Fibroblast of skin of back (primary cell): ENCODE measurements at regions not wholly inside any gene's neighbourhood (a gene's known extent, or its start where the extent isn't known, plus 50 kb on each side); places are given as distances from the start of the nearest gene placed in this dataset.
"Not testable (repeated sequence)": the region's sequence is repeated elsewhere in the genome, so short reads cannot be mapped to it uniquely, and the experiment has no call there.

Experiments
- DNase-seq: peaks from one replicate; pipeline ENCODE4 v3.0.0-alpha.2; 2013

DNA sequence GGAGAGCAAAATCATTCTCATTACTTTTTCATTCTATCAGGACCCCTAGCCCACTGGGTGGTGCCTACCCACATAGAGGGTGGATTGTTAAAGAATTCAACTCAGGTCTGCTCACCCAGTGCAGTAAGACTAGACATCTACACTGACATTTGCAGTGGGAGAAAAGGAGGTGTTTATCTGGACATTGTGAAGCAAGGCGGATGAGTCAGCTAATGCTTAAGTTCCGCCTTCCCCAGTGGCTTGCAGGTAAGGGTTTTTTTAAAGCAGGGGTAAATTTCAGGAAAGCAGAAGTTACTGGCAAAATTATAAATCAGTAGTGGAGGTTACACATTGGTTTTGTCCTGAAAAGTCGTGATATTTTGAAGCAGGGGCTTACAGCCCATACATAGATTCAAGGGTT, 359.2 kb upstream of the NPAP1 start:
- not testable (repeated sequence) for DNase-seq

DNA sequence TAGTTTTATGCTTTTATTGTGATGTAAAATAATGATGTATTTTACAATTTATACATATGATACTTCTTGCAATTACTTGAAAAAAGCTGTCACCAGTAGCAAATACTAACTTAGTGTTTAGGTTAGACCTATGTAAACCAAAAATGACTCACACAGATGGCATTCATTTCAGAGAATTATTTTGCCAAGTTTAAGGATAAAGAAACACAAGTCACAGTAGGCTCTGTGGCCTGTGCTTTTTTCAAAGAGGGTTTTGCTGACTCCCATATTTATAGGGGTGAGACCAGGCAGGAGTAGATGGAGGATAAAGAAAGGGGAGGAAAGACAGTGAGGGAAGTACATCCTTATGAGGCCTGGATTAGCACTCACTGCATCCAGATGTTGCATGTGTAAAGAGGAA, 356.6 kb upstream of the NPAP1 start:
- DNase-seq = peak; percentile 17

- not testable (repeated sequence) for DNase-seq
Observed at GRCh38 chr15:24324096-24324495, 351.5 kb upstream of the NPAP1 start.

GRCh38 chr15:24326513-24326912, 349.1 kb upstream of the NPAP1 start:
- peak; percentile 55 for DNase-seq

- not testable (repeated sequence) for DNase-seq
Observed at GRCh38 chr15:24331964-24332363, 343.6 kb upstream of the NPAP1 start.

- DNase-seq = not testable (repeated sequence)
Observed at GRCh38 chr15:24341876-24342275, 333.7 kb upstream of the NPAP1 start.

GRCh38 chr15:24352777-24353176, 322.8 kb upstream of the NPAP1 start:
- not testable (repeated sequence) for DNase-seq

- not testable (repeated sequence) for DNase-seq
Observed at GRCh38 chr15:24381103-24381502, 294.5 kb upstream of the NPAP1 start.

DNA sequence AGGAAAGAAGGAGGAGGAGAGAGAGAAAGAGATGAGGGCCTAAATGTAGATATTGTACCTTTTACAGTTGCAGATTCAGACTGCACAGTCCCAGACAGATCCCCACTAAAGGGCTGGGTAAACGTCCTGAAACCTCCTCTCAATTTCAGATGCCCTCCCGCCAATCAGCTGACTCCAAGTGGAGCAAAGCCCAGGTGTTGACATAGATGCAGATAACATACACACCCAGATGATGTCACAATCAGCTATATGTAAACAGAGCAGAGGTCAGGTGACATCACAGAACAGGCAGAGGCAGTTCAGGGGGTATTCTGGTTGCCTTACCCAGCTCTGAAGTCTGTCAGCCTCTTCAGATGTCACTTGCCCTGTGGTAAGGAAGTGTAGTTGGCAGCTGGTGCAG, 290.3 kb upstream of the NPAP1 start:
- not testable (repeated sequence) for DNase-seq

- no peak for DNase-seq
Observed at GRCh38 chr15:24394303-24394702, 281.3 kb upstream of the NPAP1 start.

DNA sequence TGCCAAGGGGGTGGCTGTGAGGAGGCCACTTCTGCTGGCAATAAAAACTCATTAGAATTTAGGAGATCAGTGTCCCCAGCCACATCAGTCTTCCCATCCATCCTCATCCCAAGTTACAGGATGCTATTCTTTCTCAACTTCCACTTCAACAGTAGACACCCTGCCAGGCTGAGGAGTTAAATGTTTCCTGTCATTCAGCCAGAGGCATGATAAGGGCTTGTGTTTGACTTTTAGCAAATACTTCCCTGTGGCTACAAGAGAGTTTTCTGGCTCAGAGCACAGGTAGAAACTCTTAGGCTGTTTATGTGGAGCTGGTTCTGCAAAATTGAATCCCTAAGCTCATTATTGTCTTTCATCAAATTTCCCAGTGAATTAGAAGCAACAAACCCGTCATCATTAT, 262.9 kb upstream of the NPAP1 start:
- not testable (repeated sequence) for DNase-seq

- not testable (repeated sequence) for DNase-seq
Observed at GRCh38 chr15:24426286-24427054, 249.1 kb upstream of the NPAP1 start.

- DNase-seq = not testable (repeated sequence)
Observed at GRCh38 chr15:24427055-24427400, 248.5 kb upstream of the NPAP1 start.

DNA sequence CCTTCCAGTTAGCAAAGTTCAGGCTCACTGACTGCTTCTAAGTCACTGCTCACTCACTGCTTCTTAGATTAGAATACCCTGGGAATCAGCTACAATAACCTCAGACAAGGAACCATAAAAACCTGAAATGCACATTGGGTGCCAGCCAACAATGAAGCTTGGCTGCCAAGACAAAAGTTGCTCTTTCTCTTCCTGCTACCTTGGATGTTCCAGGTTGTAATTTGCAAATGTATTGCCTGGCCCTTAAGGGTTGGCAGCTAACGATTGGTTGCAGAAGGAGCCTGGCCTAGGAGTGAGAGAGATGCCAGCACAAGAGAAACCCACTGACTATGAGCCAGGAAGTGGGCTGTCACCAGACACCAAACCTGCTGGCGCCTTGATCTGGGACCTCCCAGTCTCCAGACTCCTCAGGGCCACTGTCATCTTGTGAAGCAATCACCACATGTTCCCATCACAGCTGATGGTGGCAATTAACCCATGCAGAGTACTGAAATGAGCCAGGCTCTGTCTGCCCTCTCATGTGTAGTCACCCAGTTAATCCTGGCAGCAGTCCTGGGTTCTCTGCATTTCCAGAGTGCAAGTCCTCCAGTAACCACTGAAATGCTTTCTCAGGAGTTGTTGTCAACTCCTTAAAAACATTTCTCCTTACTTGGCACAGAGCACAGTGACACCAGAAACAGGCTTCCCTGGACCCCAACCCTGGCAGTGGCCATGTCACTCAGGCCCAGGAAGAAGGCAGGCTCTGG, 240.3 kb upstream of the NPAP1 start:
- not testable (repeated sequence) for DNase-seq

DNA sequence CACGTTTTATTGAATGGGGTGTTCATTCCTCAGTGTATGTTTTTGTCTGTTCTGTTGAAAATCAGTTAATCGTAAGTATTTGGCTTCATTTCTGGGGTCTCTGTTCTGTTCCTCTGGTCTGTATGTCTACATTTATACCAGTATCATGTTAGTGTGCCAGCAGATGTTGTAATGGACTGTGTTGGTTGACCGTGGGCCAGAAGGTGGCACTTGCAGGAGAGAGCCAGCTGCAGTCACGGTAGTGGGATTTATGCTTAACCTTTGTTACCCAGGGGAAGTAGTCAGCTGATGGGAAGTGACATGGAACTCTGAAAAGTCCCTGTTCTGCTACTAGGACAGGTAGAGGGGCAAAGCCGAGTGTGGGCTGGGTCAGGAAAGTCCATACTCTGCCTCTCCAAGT, 238.3 kb upstream of the NPAP1 start:
- not testable (repeated sequence) for DNase-seq

DNA sequence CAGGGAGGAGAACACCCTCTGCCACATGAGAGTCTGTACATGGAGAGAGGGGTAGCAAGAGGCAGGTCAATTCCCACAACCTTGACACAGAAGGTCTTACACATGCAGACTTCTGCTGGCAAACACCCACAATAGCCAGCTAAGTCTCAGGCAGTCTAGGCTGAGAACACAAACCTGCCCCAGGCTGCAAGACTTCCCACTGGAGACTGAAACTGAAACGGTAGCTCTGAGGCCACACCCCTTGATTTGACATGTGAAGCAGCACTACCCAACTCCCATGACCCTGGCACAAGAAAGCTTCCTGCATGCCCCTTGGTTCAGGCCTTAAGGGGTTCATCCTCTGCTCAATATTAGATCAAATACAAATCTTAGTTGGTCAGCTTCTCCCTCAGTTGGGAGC, 237.8 kb upstream of the NPAP1 start:
- not testable (repeated sequence) for DNase-seq

DNA sequence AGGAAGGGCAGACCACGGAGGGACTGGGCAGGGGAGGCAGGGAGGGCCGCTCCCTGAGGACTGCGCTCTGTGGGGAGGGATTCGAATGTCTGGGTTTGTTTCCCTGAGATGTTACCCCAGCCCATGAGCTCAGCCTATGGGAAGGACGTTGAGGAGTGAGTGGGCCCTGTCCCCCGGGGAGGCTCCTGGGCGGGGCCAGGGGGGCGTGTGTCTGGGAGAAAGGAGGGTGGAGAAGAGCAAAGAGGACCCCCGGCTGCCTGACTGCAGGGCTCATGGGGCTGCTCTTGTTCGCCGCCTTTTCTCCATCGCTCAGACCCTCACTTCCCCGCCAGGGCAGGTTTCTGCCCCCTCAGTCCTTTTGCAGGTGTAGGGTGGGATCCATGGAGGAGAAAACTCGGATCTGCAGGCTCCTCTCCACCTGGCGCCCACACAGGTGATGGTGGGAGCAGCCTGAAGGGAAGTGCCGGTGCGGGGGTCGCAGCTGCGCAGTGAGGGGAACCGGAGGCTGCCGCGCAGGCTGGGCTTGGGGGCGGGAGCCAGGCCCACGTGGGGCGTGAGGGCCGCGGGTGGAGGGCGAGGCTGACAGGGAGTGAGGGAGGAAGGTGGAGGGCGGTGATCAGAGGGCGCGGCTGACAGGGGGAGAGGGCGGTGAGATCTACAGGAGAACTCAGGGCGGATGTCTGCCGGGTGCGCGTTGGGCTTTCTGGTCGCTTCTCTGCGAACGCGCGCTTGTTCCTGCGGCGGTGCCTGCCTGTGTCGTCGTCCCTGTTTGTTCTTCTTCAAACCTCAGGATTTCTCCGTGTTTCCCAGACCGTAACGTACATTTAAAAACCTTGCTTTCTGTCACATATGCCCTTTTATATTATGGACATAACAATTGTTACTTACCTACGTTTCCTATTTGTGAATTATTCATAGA, 198.2 kb upstream of the NPAP1 start:
- not testable (repeated sequence) for DNase-seq

- not testable (repeated sequence) for DNase-seq
Observed at GRCh38 chr15:24485885-24486567, 189.5 kb upstream of the NPAP1 start.

GRCh38 chr15:24488164-24488907, 187.2 kb upstream of the NPAP1 start:
- not testable (repeated sequence) for DNase-seq

- DNase-seq = not testable (repeated sequence)
Observed at GRCh38 chr15:24505216-24505615, 170.4 kb upstream of the NPAP1 start.

GRCh38 chr15:24509714-24510113, 165.9 kb upstream of the NPAP1 start:
- DNase-seq = not testable (repeated sequence)
